ENCODE measurements at regions not wholly inside any gene's neighbourhood (a gene's known extent, or its start where the extent isn't known, plus 50 kb on each side); places are given as distances from the start of the nearest gene placed in this dataset.
A peak's percentile ranks its signal among the peaks of the same experiment; 100 is the strongest.

- no peak for DNase-seq (ENCODE audit: low read depth)
Measured at GRCh38 chr7:47147213-47147631, 434.7 kb downstream of the TNS3 start.

GRCh38 chr7:47145982-47146381, 435.9 kb downstream of the TNS3 start:
- DNase-seq (ENCODE audit: low read depth) = no peak

DNA sequence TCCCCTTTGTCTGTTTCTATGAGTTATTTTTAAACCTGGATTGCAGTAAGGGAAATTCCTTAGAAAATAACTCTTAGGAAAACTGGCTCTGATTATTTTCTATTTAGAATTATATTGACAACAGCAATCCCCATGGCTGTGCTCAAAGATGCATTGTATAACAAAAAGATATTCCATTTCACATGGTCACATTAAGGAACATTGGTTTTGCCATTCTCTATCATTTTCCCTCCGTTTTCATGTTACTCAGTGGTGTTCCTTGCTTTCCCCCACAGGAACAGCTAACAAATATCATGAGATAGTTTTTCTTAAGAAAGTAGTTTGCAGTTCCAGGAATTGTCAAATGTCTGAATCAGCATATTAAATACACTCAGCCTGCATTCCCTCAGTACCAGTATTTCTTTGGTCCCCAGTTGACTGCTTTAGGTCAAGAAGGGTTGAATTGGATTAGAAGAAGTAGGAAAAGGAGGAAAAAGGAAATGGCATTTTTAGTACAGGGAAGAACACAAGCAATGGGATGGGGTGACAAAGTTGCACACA, 436.7 kb downstream of the TNS3 start:
- DNase-seq (ENCODE audit: low read depth) = no peak

DNA sequence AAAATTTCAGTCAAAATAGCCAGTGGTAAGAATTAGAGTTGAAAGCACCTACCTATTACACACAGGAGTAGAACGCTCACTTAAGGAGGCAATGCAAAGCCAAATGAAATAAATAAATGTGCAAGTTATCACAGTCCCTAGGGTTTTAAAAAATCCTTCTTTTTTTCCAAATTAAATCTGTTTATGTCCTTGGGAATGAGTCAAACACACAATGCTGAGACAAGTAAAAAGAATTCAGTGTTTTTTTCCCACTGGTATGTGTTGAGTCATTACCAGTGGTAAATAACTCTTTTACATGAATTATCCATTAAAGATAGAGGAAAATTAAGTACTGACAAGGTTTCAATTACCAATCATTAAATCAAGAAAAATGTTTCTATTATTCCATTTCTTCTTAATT, 438.6 kb downstream of the TNS3 start:
- peak; percentile 84 for DNase-seq (ENCODE audit: low read depth)

GRCh38 chr7:47142867-47143175, 439.1 kb downstream of the TNS3 start:
- DNase-seq (ENCODE audit: low read depth) = no peak

GRCh38 chr7:47142169-47142866, 439.6 kb downstream of the TNS3 start:
- DNase-seq (ENCODE audit: low read depth) = no peak

DNA sequence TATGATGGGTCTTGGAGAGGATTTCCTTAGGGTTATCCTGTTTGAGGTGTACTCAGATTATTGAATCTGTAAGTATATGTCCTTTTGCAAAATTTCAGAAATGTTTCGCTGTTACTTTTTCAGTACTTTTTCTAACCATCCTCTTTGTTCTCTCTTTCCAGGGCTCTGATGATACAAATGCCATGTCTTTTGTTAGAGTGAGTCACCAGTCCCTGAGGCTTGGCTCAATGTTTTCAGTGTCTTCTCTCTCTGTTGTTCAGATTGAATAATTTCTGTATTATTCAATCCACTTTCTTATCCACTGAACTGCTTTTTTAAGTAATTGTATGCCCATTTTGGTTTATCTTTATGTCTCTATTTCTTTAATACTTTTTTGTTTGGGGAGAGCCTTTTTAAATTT, 449.4 kb downstream of the TNS3 start:
- DNase-seq (ENCODE audit: low read depth) = no peak

DNA sequence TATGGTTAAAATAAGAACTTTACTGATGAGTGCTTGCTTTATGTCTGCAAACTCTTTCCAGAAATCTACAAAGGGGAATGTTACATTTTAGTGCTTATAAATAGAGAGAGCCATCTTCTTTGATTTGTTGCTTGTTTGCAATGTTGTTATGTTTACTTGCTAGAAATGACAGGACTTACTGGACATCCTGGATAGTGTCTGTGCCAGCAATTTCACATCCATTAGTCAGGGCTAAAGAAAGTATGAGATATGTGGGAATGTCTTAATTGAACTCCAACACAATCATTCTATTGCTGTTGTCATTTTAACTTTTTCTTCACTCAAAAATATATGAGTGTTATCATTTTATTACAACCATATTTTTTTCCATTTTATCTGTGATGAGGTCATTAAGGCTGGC, 453.2 kb downstream of the TNS3 start:
- DNase-seq (ENCODE audit: low read depth) = peak; percentile 58

DNA sequence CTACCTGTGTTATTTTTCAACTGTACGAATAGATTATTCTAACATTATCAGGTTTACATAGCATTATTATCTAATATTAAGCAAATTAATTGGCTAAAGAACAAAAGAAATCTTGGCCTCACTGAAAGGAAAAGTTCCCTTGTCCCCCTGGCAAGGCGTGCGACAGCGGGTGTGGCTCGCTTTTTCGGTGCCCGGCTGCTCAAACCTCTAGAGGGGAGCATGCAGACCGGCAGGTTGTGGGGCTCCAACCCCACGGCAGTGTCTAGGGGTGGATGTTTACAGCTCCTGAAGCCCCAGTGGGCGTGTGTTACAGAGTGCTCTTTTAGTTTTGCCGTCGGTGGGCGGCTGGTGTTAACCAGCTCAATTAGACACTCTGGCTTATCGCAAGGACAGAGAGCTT, 456.4 kb downstream of the TNS3 start:
- no peak for DNase-seq (ENCODE audit: low read depth)

GRCh38 chr7:47119261-47119865, 462.5 kb downstream of the TNS3 start:
- no peak for DNase-seq (ENCODE audit: low read depth)

GRCh38 chr7:47104206-47104549, 477.7 kb downstream of the TNS3 start:
- DNase-seq (ENCODE audit: low read depth) = no peak

- no peak for DNase-seq (ENCODE audit: low read depth)
Measured at GRCh38 chr7:47103498-47104205, 478.3 kb downstream of the TNS3 start.

GRCh38 chr7:47102331-47102841, 479.5 kb downstream of the TNS3 start:
- no peak for DNase-seq (ENCODE audit: low read depth)

GRCh38 chr7:47100817-47101435, 481.0 kb downstream of the TNS3 start:
- DNase-seq (ENCODE audit: low read depth) = no peak

DNA sequence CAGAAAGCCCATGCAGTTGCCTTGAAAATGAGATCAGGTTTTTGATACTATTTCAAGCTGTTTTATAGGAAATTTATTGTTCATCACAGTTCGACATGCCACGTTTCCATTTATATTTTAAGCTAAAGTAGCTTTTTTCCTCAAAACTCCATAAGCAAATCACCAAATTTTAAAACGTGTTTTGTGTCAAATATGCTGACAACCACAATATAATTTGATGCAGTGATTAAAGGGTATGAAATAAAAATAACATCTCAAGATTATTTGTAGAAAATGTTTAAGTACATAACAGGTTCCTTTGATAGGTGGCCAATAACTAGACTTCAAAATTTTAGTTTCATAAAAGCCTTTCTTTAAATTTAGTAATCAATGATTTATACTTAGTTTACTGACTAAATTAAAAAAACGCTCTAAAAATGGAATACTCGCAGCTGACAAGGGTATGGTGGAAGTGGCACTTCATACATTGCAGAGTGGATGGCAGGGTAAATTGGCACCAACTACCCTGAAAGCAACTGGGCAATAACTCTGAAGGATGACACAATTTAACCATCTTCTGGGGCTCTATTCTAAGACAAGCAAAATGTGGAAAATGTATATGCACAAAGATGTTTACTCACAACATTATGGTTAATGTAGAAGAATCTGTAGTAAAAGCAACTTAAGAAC, 481.6 kb downstream of the TNS3 start:
- no peak for DNase-seq (ENCODE audit: low read depth)

DNA sequence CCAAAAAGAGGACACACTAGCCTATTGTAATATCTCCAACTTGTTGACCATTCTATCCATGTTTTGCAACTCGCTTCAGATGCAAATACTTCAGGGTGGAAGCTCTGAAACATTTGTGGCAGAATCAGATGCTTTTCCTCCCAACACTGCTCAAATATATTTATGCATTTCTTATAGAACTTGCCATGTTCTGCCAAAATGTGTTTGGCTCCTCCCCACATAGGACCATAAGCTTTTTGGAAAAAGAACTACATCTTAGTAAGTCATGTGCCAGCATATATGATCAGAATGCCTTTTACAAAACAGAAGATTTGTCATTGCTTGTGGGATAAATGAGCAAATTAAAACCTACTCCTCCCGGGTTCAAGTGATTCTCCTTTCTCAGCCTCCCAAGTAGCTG, 484.5 kb downstream of the TNS3 start:
- no peak for DNase-seq (ENCODE audit: low read depth)

DNA sequence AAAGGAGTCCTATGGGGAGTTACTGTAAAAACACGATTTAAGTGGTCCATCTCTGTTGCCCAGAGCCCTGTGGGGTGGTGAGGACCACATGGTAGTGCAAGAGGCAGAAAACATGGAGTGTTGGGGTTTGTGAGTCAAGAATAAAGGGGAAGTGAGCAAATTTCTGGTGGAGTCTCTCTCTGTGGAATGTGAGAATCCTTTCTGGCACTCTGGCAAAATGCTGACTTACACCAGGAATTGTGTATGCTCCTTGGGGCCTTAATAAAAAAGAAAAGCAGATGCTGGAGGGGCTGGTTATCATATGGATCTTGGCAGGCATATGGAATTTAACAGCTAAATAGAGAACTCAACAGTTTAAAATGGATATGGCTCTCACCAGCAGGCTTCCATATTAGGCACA, 486.0 kb downstream of the TNS3 start:
- no peak for DNase-seq (ENCODE audit: low read depth)

GRCh38 chr7:47094462-47094861, 487.4 kb downstream of the TNS3 start:
- DNase-seq (ENCODE audit: low read depth) = no peak

DNA sequence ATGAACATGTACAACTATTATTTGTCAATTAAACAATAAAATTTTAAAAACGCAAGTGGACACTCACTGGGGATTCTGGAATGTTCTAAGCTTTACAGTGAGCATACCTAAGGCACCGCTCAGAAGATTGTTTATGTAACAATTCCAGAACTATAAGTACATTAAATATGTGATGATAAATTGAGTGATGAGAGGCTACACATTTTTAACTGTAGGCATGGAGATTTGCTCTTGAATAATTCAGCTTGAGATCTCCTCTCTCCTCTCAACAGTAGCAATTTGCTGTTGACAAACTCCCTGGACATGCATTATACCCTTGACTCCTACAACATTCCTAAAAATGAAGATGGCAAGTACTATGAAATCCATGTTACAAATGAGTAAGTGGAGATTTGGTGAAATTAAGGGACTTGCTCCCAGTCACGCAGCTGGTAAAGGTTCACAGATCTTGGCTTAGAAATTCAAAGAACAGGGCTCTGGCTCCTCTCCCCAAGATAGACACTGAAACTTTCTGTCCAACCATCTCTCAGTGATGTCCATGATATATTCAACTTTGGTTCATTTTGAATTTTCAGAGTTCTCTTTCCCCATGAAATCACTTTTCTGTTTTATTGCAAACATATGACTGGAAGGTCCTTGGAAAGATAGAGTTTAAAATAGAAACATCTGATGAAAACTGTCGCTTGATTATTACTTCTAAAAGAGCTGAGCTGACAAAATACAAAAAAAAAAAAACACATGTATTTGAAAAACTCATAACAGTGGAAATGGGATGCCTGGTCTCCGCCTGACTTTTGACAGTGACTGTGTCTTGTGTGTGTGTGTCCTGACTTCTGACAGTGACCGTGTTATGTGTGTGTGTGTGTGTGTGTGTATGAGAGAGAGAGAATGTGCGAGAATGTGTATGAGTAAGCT, 488.3 kb downstream of the TNS3 start:
- no peak for DNase-seq (ENCODE audit: low read depth)

DNA sequence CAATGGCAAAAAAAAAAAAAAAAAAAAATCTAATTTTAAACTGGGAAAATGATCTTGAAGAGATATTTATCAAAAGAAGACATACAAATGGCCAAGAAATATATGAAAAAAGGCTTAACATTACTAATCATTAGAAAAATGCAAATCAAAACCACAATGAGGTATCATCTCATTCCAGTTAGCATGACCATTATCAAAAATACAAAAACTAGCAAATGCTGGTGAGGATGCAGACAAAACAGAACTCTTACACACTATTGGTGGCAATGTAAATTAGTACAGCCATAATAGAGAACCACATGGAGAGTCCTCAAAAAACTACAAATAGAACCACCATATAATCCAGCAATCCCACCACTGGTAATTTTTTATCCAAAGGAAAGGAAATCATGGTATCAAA, 489.6 kb downstream of the TNS3 start:
- no peak for DNase-seq (ENCODE audit: low read depth)

DNA sequence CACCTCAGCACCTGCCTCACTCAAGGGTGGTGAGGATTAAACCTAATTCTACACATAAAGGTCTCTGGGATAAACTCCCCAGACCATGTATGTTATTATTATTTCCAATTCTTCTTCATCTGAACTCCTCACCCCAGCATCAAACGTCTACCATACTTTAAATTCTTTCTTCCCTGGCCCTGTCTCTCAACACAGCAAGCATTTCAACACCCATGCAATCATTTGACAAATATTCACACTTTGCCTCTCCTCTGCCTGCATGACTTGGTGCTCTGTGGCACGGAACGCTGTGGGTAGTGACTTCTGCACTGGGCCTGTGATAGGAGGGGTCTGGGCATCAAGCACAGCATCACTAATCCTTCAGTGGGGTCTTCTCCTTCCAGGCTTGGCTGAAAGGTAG, 490.8 kb downstream of the TNS3 start:
- DNase-seq (ENCODE audit: low read depth) = peak; percentile 63
